GM12872 (cell line): ENCODE measurements at regions not wholly inside any gene's neighbourhood (a gene's known extent, or its start where the extent isn't known, plus 50 kb on each side); places are given as distances from the start of the nearest gene placed in this dataset.

Source experiments
- CTCF ChIP-seq: IDR thresholded peaks from 3 replicates; pipeline ENCODE4 v1.5.1; 2011; ENCODE audit warnings: low read depth, mild to moderate bottlenecking, low read length, moderate library complexity; ENCODE audit not compliant: insufficient read depth

GRCh38 chr2:14558335-14558919 is 74.1 kb upstream of the LRATD1 start:
- no peak for TF ChIP-seq CTCF

- TF ChIP-seq CTCF, result no peak
These were observed 71.8 kb upstream of the LRATD1 start for GRCh38 chr2:14560716-14561115.

GRCh38 chr2:14563324-14563723 is 69.2 kb upstream of the LRATD1 start:
- TF ChIP-seq CTCF, result no peak

- no peak for TF ChIP-seq CTCF
These were observed 66.9 kb upstream of the LRATD1 start for GRCh38 chr2:14565666-14566065.

GRCh38 chr2:14567561-14567960 is 65.0 kb upstream of the LRATD1 start:
- TF ChIP-seq CTCF, result no peak

- no peak for TF ChIP-seq CTCF
These were observed 63.2 kb upstream of the LRATD1 start for GRCh38 chr2:14569294-14569693.

- TF ChIP-seq CTCF, result no peak
These were observed 59.9 kb upstream of the LRATD1 start for GRCh38 chr2:14572633-14573032.
